ENCODE measurements at regions not wholly inside any gene's neighbourhood (a gene's known extent, or its start where the extent isn't known, plus 50 kb on each side); places are given as distances from the start of the nearest gene placed in this dataset.

- Histone ChIP-seq H3K4me1 (no peaks in the 10 kb centered on the region), H3K9me3 (no peaks in the 10 kb centered on the region), H3K36me3 (no peaks in the 10 kb centered on the region), H3K27ac (no peak overlapping the region), H3K27me3 (no peaks in the 10 kb centered on the region), H3K4me3 (replicated peaks in 1 of 3) (no peak overlapping the region)
- no peak for DNase-seq
- intact Hi-C loops (cut with DNase I): no loop called here
- TF ChIP-seq CTCF (IDR thresholded peaks at IDR 0.05) (no peak), POLR2A (IDR thresholded peaks at IDR 0.05) (no peak)
- WGBS, 2 donors: 89% methylated on average over 8 of the region's 8 CpGs
These were observed 76.3 kb upstream of the IGLL5 start for GRCh38 chr22:22811016-22812009.

GRCh38 chr22:22812031-22812905, 75.3 kb upstream of the IGLL5 start:
- H3K9me3 ChIP-seq: no peaks in the 10 kb centered on the region
- no peak for DNase-seq
- 81 to 86% methylated on average over 10 of the region's 10 CpGs for WGBS, 2 donors
- H3K4me3 ChIP-seq (replicated peaks in 1 of 3): no peak overlapping the region
- no peak overlapping the region for H3K27ac ChIP-seq
- TF ChIP-seq POLR2A (IDR thresholded peaks at IDR 0.05): no peak
- TF ChIP-seq CTCF (IDR thresholded peaks at IDR 0.05): no peak
- no peaks in the 10 kb centered on the region for H3K4me1 ChIP-seq
- H3K36me3 ChIP-seq: no peaks in the 10 kb centered on the region
- H3K27me3 ChIP-seq: no peaks in the 10 kb centered on the region
- intact Hi-C loops (cut with DNase I): no loop called here

GRCh38 chr22:22813126-22814075, 74.2 kb upstream of the IGLL5 start:
- DNase-seq: no peak
- Histone ChIP-seq H3K4me3 (replicated peaks in 1 of 3) (no peak overlapping the region), H3K27ac (no peak overlapping the region), H3K4me1 (no peaks in the 10 kb centered on the region), H3K9me3 (no peaks in the 10 kb centered on the region), H3K27me3 (no peaks in the 10 kb centered on the region), H3K36me3 (no peaks in the 10 kb centered on the region)
- TF ChIP-seq CTCF (IDR thresholded peaks at IDR 0.05): no peak
- TF ChIP-seq POLR2A (IDR thresholded peaks at IDR 0.05): no peak
- WGBS, 2 donors: 79 to 94% methylated on average over 2 to 3 of the region's 3 CpGs
- intact Hi-C loops (cut with DNase I): no loop called here

- Histone ChIP-seq H3K4me1 (no peaks in the 10 kb centered on the region), H3K9me3 (no peaks in the 10 kb centered on the region), H3K36me3 (no peaks in the 10 kb centered on the region), H3K27me3 (no peaks in the 10 kb centered on the region), H3K27ac (no peak overlapping the region), H3K4me3 (replicated peaks in 1 of 3) (no peak overlapping the region)
- TF ChIP-seq POLR2A (IDR thresholded peaks at IDR 0.05) (no peak), CTCF (IDR thresholded peaks at IDR 0.05) (no peak)
- no peak for DNase-seq
- 93 to 95% methylated on average over 14 of the region's 14 CpGs for WGBS, 2 donors
- intact Hi-C loops (cut with DNase I): no loop called here
These were observed 72.8 kb upstream of the IGLL5 start for GRCh38 chr22:22814666-22815396.

Data from thyroid gland (tissue), 4 donors.